ENCODE measurements at regions not wholly inside any gene's neighbourhood (a gene's known extent, or its start where the extent isn't known, plus 50 kb on each side); places are given as distances from the start of the nearest gene placed in this dataset.

GRCh38 chr1:148317288-148317985, 165.4 kb upstream of the NBPF11 start:
- TF ChIP-seq CTCF (IDR thresholded peaks at IDR 0.05) (no peak), EZH2 (IDR thresholded peaks at IDR 0.05) (no peak), EZH2phosphoT487 (IDR thresholded peaks at IDR 0.05) (no peak)

Measured in neural progenitor cell (in vitro differentiated cells).